Activated gamma-delta T cell (primary cell): ENCODE measurements at regions not wholly inside any gene's neighbourhood (a gene's known extent, or its start where the extent isn't known, plus 50 kb on each side); places are given as distances from the start of the nearest gene placed in this dataset.

Experiments used
- DNase-seq: peaks from one replicate; lab custom pipeline; 2025; lab: John Stamatoyannopoulos, UW

DNA sequence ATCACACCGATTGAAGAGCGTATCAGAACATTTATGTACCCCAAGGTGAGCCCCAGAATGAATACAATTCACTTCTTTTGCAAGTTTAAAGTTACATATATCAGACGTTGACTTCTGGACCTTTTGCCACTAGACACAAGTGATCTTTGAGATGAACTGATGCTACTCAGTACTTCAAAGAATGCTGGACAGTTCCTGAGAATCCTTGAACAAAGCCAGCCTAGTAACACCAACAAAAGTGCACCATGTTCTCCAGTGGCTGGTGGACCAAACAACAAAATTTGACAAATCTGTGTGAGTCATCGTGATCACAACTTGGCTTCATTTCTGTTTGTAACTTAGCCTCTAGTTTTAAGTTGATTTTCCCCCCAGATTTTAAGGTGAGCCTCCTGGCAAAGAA is 355.7 kb downstream of the SOX2 start:
- no peak for DNase-seq

- no peak for DNase-seq
Observed at GRCh38 chr3:182078316-182078715, 366.6 kb downstream of the SOX2 start.

DNA sequence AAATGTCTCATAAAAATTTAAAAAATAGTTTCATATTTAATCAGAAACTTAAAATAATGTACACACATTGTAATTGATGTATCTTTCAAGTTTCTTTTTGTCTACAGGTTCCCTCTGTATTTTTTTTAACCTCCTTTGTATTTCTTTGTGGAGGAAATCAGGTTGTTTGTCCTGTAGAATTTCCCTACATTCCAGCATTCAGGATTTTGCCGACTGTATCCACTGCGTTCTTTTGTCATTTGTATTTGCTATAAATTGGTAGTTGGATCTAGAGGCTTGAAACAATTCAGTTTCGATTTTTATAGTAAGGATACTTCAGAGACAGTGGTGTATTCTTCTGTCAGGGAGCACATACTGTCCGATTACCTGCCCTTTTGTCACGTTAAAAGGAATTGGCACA is 367.2 kb downstream of the SOX2 start:
- DNase-seq = no peak

- no peak for DNase-seq
Observed at GRCh38 chr3:182081096-182081495, 369.4 kb downstream of the SOX2 start.

DNA sequence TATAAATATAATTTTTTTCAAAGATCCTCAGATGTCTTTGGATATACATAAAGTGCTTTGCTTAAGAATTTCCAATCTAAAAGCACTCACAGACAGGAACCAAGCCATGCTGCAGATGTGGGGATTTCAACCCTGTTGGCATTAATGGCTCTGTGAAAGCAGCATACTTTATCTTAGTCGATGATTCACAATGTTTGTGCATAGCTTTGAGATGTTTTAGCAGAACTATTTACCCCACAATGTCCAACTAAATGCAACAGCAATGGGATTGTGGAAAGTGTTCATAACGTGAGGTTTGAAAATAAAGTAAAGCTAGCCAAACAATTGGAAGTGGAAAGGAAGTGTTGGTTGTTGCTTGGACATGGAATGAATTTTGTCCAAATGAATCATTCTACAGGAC is 371.4 kb downstream of the SOX2 start:
- no peak for DNase-seq

DNA sequence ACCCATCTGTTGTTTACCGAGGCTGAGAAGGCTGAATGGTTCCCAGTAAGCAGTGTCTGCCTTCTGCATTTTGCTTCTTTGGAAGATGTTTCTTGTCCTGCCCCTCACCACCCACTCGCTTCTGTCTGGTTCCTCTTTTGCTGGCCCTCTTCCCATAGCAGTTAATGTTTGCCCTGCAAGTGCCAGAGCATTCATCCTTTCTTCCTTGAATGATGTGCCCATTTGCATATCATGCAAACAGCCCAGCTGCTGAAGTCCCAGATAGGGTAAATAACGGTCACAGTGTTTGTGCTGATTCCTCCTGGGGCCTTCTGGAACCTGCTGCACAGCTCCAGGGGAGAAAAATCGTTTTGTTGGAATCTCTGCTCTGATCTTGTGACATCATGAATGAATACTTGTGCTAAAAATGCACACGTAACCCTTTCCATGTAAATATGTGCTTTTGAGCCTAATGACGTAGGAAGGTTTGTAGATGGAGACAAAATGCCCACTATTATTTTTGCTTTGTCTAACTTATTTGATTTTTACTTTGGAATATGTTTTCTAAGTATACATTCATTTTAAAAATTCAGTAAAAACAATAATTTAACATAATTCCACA is 381.0 kb downstream of the SOX2 start:
- no peak for DNase-seq

GRCh38 chr3:182094321-182094720 is 382.6 kb downstream of the SOX2 start:
- no peak for DNase-seq

GRCh38 chr3:182104881-182105280 is 393.2 kb downstream of the SOX2 start:
- DNase-seq = no peak

GRCh38 chr3:182105875-182106274 is 394.1 kb downstream of the SOX2 start:
- no peak for DNase-seq

DNA sequence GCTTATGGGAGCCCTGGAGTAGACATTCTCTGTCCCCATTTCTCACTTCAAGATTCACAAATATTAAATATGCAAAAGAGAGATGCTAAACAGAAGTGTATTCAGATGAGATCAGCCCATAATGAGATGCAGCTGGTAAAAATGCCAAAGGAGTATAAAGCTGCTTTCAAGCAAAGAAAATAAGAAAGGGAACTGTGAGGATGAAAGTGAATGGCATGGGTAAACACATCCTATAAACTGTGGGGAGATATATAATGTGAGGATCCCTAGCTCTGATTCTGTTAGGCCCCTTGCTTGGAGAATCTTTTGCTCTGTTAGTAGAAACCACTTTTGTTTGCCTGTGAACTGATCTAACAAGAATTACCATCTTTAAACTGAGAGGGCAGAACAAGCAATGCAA is 396.6 kb downstream of the SOX2 start:
- DNase-seq = no peak

- no peak for DNase-seq
Observed at GRCh38 chr3:182111967-182112366, 400.2 kb downstream of the SOX2 start.

DNA sequence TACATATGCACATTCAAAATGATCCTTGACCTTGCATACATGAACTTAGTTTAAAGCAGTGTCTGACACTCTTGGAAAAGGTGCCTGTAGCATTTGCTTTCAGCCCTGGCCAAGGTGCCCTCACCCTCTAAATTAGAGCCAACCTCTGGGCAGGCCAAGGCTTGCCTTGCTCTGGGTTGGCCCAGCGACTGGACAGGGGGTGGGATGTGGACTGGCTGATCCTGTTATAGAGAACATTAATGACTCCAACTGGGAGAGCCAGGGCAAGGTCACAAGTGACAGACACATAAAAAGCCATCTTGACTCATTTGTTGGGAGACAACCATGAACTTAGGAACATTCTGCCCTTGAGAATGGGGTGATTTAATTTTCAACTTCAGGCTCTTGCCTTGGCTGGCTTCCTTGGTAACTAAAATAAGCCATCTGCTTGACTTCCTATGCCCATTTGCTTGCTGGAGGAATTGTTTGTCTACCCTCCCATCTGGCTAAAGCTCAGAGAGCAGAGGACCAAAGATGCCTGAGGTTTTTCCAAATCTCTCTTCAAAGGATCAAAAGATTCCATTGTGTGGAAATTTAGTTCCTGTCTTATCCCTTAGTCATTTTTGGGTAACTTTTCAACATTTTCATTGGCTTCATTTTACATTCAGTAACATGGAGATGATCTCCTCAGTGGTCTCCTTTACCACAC is 403.7 kb downstream of the SOX2 start:
- no peak for DNase-seq

DNA sequence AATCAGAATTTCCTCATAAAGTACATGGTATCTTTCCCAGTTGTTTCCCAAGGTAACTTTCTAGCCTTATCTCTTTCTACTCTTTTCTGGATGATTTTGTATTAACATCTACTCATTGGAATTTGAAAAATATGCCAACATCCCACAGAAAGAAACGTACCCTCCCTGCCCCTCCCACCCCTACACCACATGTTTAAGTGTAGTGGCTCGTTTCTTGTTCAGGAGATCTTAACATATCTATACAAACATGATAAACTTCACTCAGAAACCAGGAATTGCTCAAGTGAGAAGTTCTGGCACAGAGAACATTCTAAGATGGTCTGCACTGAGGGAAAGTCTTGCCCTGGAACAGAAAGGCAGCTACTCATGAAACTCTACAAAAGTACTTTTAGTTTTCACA is 404.7 kb downstream of the SOX2 start:
- DNase-seq = no peak

DNA sequence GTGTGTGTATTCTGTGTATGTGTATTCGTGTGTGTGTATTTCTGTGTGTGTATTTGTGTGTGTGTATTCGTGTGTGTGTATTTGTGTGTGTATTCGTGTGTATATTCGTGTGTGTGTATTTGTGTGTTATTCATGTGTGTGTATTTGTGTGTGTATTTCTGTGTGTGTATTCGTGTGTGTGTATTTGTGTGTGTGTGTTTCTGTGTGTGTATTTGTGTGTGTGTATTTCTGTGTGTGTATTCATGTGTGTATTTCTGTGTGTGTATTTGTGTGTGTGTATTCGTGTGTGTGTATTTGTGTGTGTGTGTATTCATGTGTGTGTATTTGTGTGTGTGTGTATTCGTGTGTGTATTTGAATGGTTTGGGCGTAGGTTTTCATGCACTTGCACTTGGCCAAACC is 405.4 kb downstream of the SOX2 start:
- no peak for DNase-seq

- DNase-seq = no peak
Observed at GRCh38 chr3:182117583-182117982, 405.9 kb downstream of the SOX2 start.

- no peak for DNase-seq
Observed at GRCh38 chr3:182118066-182118465, 406.3 kb downstream of the SOX2 start.

DNA sequence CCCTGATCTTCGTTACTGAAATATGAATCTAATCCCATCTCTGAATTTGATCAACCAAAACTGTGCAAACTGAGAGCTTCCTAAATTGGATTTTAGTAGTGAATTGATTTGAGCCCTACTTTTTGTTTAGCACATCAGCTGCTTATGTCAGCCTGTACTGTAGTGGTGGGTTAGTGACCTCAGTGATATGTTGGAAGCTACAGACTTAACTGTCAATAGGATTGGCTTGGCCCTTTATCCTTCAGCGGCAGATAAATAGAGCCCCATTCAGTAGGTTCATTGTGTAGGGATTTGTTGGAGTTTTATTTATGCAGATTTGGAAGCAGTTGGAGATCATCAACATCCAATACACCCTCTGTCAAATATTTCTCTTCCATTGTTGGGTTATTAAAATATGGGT is 409.7 kb downstream of the SOX2 start:
- DNase-seq = no peak

DNA sequence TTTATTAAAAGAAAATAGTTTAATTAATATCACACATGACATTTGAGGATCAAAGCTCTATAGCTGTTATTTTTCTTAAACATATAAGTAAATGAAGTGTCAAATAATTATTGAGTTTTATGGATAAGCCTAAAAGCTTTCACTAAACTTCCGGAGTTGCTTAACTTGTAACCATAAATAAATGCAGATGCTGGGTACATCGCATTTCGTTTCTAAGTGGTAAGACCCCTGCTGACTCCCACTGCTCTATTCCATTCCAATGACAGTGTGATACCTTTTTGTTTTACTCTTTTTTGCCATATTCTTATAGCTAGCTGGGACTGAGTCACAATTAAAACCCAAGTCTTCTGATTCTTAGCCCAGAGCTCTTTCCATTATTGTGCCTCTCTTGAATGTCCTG is 411.1 kb downstream of the SOX2 start:
- DNase-seq = no peak

GRCh38 chr3:182124187-182124586 is 412.5 kb downstream of the SOX2 start:
- DNase-seq = no peak

DNA sequence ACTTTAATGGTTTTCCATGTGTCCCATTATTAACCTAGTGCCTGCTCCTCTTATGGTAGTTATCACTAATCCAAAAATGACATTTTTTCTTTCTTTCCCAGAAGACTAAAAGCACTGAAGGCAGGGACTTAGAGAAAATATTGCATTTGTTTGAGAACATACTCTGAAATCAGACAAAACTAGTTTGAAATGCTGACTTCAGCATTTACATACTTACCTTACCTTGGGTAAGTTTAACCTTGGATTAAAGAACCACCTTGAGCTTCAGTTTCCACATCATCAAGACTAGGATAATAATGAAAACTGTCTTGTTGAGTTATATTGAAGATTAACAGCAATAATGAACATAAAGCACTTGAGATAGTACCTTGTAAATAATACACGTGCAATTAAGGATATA is 413.0 kb downstream of the SOX2 start:
- no peak for DNase-seq

GRCh38 chr3:182129740-182130139 is 418.0 kb downstream of the SOX2 start:
- no peak for DNase-seq

DNA sequence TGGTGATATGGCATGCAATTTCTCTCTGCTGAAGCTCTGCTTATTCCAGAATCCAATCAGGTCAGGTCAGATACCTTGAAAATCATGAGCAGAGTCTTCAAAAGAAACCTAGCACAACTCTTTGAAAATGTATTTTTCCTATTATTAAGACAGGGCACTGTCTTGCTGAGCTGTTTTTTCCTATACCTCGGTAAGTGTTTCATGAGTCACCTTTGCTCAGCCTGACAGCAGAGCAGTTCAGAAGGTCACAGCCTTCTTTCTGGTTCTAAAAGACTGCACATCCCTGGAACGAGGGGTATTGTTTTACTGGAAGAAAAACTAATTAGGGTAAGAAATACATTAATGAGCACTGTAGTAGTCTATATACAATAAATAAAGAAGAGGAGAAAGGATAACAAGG is 422.0 kb downstream of the SOX2 start:
- no peak for DNase-seq

- no peak for DNase-seq
Observed at GRCh38 chr3:182135056-182135455, 423.3 kb downstream of the SOX2 start.
